ENCODE measurements at regions not wholly inside any gene's neighbourhood (a gene's known extent, or its start where the extent isn't known, plus 50 kb on each side); places are given as distances from the start of the nearest gene placed in this dataset.

DNA sequence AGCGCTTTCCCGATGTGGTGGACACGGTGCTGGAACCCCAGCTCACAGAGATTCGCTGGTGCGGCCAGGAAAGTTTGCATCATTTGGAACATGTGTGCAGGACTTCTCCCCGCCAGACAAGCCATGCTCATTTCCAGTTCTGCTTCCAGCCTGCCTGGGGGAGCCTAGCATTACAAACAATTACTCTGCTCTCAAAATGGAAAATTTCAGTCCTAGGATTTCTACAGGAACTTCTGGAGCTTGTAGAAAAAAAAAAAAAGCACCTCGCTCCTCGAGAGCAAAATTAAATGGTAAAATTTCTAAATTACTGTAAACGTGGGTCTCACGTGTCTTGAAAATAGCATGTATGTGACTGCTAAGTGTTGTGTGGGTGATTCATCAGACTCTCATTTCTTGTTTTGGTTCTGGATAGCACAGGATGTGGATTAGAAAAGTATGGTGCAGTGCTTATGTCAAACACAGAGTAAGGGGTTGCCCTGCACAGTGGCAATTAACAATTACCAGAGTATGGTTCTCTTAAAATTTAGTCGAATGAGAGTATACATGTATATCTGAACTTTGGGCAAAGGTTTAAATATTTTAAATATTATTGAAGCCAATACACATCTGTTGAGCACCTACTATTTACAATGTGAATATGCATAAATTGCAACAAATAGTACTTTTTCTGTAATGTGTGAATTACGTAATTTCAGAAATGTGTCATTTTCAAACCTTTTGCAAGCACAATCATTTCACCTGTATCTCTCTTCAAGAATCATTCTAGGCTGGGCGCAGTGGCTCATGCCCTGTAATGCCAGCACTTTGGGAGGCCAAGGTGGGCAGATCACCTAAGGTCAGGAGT is 61.8 kb upstream of the PTGFRN start:
- TF ChIP-seq, protein P1, sequence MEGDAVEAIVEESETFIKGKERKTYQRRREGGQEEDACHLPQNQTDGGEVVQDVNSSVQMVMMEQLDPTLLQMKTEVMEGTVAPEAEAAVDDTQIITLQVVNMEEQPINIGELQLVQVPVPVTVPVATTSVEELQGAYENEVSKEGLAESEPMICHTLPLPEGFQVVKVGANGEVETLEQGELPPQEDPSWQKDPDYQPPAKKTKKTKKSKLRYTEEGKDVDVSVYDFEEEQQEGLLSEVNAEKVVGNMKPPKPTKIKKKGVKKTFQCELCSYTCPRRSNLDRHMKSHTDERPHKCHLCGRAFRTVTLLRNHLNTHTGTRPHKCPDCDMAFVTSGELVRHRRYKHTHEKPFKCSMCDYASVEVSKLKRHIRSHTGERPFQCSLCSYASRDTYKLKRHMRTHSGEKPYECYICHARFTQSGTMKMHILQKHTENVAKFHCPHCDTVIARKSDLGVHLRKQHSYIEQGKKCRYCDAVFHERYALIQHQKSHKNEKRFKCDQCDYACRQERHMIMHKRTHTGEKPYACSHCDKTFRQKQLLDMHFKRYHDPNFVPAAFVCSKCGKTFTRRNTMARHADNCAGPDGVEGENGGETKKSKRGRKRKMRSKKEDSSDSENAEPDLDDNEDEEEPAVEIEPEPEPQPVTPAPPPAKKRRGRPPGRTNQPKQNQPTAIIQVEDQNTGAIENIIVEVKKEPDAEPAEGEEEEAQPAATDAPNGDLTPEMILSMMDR (IDR thresholded peaks at IDR 0.05; ENCODE audit: low read depth, low read length, missing input control) = no peak
- TF ChIP-seq SP1 (IDR thresholded peaks at IDR 0.05) (no peak), YY1 (IDR thresholded peaks at IDR 0.05) (no peak), FOXA1 (IDR thresholded peaks at IDR 0.05) (no peak), GABPA (IDR thresholded peaks at IDR 0.05 in 1 of 2, conservative IDR thresholded peaks at IDR 0.05 in 1 of 2) (no peak), NR2F2 (IDR thresholded peaks at IDR 0.05) (no peak), TAF1 (conservative IDR thresholded peaks at IDR 0.05) (no peak)
- TF ChIP-seq, protein P2, sequence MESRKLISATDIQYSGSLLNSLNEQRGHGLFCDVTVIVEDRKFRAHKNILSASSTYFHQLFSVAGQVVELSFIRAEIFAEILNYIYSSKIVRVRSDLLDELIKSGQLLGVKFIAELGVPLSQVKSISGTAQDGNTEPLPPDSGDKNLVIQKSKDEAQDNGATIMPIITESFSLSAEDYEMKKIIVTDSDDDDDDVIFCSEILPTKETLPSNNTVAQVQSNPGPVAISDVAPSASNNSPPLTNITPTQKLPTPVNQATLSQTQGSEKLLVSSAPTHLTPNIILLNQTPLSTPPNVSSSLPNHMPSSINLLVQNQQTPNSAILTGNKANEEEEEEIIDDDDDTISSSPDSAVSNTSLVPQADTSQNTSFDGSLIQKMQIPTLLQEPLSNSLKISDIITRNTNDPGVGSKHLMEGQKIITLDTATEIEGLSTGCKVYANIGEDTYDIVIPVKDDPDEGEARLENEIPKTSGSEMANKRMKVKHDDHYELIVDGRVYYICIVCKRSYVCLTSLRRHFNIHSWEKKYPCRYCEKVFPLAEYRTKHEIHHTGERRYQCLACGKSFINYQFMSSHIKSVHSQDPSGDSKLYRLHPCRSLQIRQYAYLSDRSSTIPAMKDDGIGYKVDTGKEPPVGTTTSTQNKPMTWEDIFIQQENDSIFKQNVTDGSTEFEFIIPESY (IDR thresholded peaks at IDR 0.05) = no peak
- TF ChIP-seq, protein P3, sequence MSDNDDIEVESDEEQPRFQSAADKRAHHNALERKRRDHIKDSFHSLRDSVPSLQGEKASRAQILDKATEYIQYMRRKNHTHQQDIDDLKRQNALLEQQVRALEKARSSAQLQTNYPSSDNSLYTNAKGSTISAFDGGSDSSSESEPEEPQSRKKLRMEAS (IDR thresholded peaks at IDR 0.05) = no peak
